ENCODE measurements at regions not wholly inside any gene's neighbourhood (a gene's known extent, or its start where the extent isn't known, plus 50 kb on each side); places are given as distances from the start of the nearest gene placed in this dataset.

- WGBS, 5 donors: 17 to 42% (median 23%) methylated on average over 4 of the region's 4 CpGs
- no peaks in the 10 kb centered on the region for H3K36me3 ChIP-seq
- H3K4me3 ChIP-seq: no peak overlapping the region
- peaks cover 14 to 50% (median 31%) of the 10 kb centered on the region in 4 donors for H3K4me1 ChIP-seq
- DNase-seq: peak in 1 of 2 donors; percentile 48
- TF ChIP-seq CTCF (IDR thresholded peaks at IDR 0.05) (no peak), POLR2AphosphoS5 (IDR thresholded peaks at IDR 0.05) (peak in 1 of 3 donors; percentile 48)
- H3K9me3 ChIP-seq: no peaks in the 10 kb centered on the region
- no peaks in the 10 kb centered on the region for H3K27me3 ChIP-seq
- intact Hi-C loops (cut with DNase I; ENCODE audit: low total_unique reads): no loop called here
- peak overlapping the region in 3 of 5 donors; percentile 30 to 51 (median 40) for H3K27ac ChIP-seq
Measured at GRCh38 chr13:40476175-40476958, 190.1 kb downstream of the FOXO1 start.

- intact Hi-C loops (cut with DNase I; ENCODE audit: low total_unique reads): no loop called here
- WGBS, 5 donors: 52 to 65% (median 60%) methylated on average over 17 of the region's 17 CpGs
- H3K27me3 ChIP-seq: no peaks in the 10 kb centered on the region
- TF ChIP-seq POLR2A (IDR thresholded peaks at IDR 0.05): no peak
- TF ChIP-seq POLR2AphosphoS5 (IDR thresholded peaks at IDR 0.05): no peak
- no peak for TF ChIP-seq EP300 (IDR thresholded peaks at IDR 0.05)
- TF ChIP-seq CTCF (IDR thresholded peaks at IDR 0.05): no peak
- peak overlapping the region; percentile 16 to 66 (median 44) for H3K27ac ChIP-seq
- H3K4me3 ChIP-seq: no peak overlapping the region
- peaks cover 14 to 50% (median 31%) of the 10 kb centered on the region in 4 donors for H3K4me1 ChIP-seq
- no peaks in the 10 kb centered on the region for H3K36me3 ChIP-seq
- no peak for DNase-seq
- H3K9me3 ChIP-seq: no peaks in the 10 kb centered on the region
Measured at GRCh38 chr13:40477623-40478608, 188.5 kb downstream of the FOXO1 start.

GRCh38 chr13:40478775-40479174 is 187.7 kb downstream of the FOXO1 start:
- intact Hi-C loops (cut with DNase I; ENCODE audit: low total_unique reads): no loop called here
- no peak for DNase-seq
- peak overlapping the region in 1 of 5 donors; percentile 17 for H3K27ac ChIP-seq
- H3K4me3 ChIP-seq: no peak overlapping the region
- TF ChIP-seq POLR2A (IDR thresholded peaks at IDR 0.05) (no peak), EP300 (IDR thresholded peaks at IDR 0.05) (no peak), POLR2AphosphoS5 (IDR thresholded peaks at IDR 0.05) (no peak), CTCF (IDR thresholded peaks at IDR 0.05) (no peak)
- peaks cover 14 to 50% (median 31%) of the 10 kb centered on the region in 4 donors for H3K4me1 ChIP-seq
- no peaks in the 10 kb centered on the region for H3K9me3 ChIP-seq
- H3K36me3 ChIP-seq: no peaks in the 10 kb centered on the region
- 84 to 91% (median 85%) methylated on average over 7 of the region's 7 CpGs for WGBS, 5 donors
- no peaks in the 10 kb centered on the region for H3K27me3 ChIP-seq

DNA sequence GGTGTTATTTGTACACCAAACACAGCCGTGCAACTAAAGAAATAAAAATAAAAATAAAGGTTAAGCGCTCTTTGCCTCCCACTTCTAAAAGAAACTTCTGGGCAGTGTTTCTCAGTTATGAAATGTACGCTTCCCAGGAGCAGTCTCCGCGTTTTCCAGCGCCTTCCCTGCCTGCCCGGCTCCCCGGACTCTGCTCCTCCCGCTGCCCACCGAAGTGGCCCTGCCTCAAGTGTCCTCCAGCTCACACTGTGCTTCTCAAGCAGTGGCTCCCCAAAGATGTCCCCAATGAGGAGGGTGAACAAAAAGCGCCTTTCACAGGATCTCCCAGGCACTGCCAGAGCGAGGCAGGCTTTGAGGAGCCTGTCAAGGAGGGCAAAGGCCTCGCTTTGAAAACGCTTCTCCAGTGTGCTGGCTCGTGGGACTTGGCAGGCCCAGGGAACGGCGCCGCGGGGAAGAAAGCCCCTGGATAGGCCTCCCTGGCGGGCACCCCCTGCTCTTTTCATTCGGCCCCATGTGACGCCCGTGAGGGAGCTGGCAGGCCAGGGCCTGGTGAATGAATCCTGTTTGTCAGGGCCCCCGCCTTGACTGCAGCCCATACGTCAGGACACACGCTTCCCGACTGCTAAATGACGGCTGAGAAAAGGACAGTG is 187.1 kb downstream of the FOXO1 start:
- Histone ChIP-seq H3K27me3 (no peaks in the 10 kb centered on the region), H3K36me3 (no peaks in the 10 kb centered on the region), H3K27ac (peak overlapping the region in 1 of 5 donors; percentile 17), H3K4me1 (peaks cover 14 to 51% (median 31%) of the 10 kb centered on the region in 4 donors), H3K4me3 (no peak overlapping the region), H3K9me3 (no peaks in the 10 kb centered on the region)
- no peak for TF ChIP-seq POLR2AphosphoS5 (IDR thresholded peaks at IDR 0.05)
- no peak for TF ChIP-seq EP300 (IDR thresholded peaks at IDR 0.05)
- no peak for TF ChIP-seq CTCF (IDR thresholded peaks at IDR 0.05)
- no peak for TF ChIP-seq POLR2A (IDR thresholded peaks at IDR 0.05)
- WGBS, 5 donors: 84 to 93% (median 90%) methylated on average over 26 to 28 of the region's 28 CpGs
- DNase-seq: no peak
- intact Hi-C loops (cut with DNase I; ENCODE audit: low total_unique reads): no loop called here
